Naive thymus-derived CD4-positive, alpha-beta T cell (primary cell): ENCODE measurements at regions not wholly inside any gene's neighbourhood (a gene's known extent, or its start where the extent isn't known, plus 50 kb on each side); places are given as distances from the start of the nearest gene placed in this dataset.

ENCODE experiments used
- ATAC-seq: fragments of 150-1000 bp; cut with Tn5 transposase; 2 replicates; pipeline ENCODE4 v1.10.0; 2021; ENCODE audit warnings: mild to moderate bottlenecking, moderate library complexity
- CTCF ChIA-PET: fragments of 350-600 bp; sonication (Branson Sonifier 250); formaldehyde crosslinking; loops from one replicate; lab custom pipeline; 2021; ENCODE audit warnings: antibody characterized with exemption; lab: Charles Lee
- POLR2A ChIA-PET: fragments of 350-600 bp; sonication (Branson Sonifier 250); formaldehyde crosslinking; loops from one replicate; lab custom pipeline; 2021; ENCODE audit warnings: antibody characterized with exemption, inconsistent platforms; lab: Charles Lee
- DNase-seq, 9 donors: peaks; one replicate each; pipeline versions ENCODE4 v3.0.0 to v3.0.0-alpha.2; 2020 to 2022; ENCODE audit warnings: mixed read lengths in 1 of 9
- H3K27ac ChIP-seq: one replicate; pipeline ENCODE4 v1.7.0; 2013; ENCODE audit warnings: mild to moderate bottlenecking, low read depth, low read length, moderate library complexity
- H3K27me3 ChIP-seq, 2 donors: one replicate each; pipeline ENCODE4 v1.7.0; 2013; ENCODE audit warnings: low read length in 2 of 2, mild to moderate bottlenecking in 2 of 2, moderate library complexity in 2 of 2; ENCODE audit not compliant: control insufficient read depth in 2 of 2, insufficient read depth in 2 of 2
- H3K36me3 ChIP-seq, 3 experiments: 1 replicate in 2 of 3; 2 replicates in 1 of 3; pipeline ENCODE4 v1.7.0; 2013; ENCODE audit warnings: low read length in 3 of 3, mild to moderate bottlenecking in 3 of 3, moderate library complexity in 1 of 3; ENCODE audit not compliant: insufficient read depth in 3 of 3, control insufficient read depth in 2 of 3
- H3K4me1 ChIP-seq, 2 donors: one replicate each; pipeline ENCODE4 v1.7.0; 2013; ENCODE audit warnings: low read length in 2 of 2, mild to moderate bottlenecking in 2 of 2, moderate library complexity in 1 of 2; ENCODE audit not compliant: control insufficient read depth in 2 of 2, insufficient read depth in 2 of 2
- H3K4me3 ChIP-seq: 2 replicates; pipeline ENCODE4 v1.7.0; 2013; ENCODE audit warnings: mild to moderate bottlenecking, low read length
- H3K9me3 ChIP-seq, 3 experiments: 1 replicate in 2 of 3; 2 replicates in 1 of 3; pipeline ENCODE4 v1.7.0; 2013; ENCODE audit warnings: low read length in 3 of 3; ENCODE audit not compliant: control insufficient read depth in 2 of 3
- H3K27ac Mint-ChIP-seq, 9 donors: one replicate each; pipeline ENCODE4 v1.8.0; 2020 to 2022; ENCODE audit warnings: mixed read lengths in 9 of 9, mild to moderate bottlenecking in 8 of 9, moderate library complexity in 5 of 9, inconsistent platforms in 2 of 9
- H3K27me3 Mint-ChIP-seq, 5 donors: one replicate each; pipeline ENCODE4 v1.8.0; 2021 to 2022; ENCODE audit warnings: mixed read lengths in 5 of 5, mild to moderate bottlenecking in 1 of 5
- H3K36me3 Mint-ChIP-seq, 5 donors: one replicate each; pipeline ENCODE4 v1.8.0; 2020 to 2022; ENCODE audit warnings: mixed read lengths in 5 of 5, mild to moderate bottlenecking in 3 of 5, inconsistent platforms in 1 of 5
- H3K4me1 Mint-ChIP-seq, 7 donors: one replicate each; pipeline ENCODE4 v1.8.0; 2020 to 2022; ENCODE audit warnings: mixed read lengths in 7 of 7, mild to moderate bottlenecking in 3 of 7, inconsistent platforms in 1 of 7
- H3K4me3 Mint-ChIP-seq, 10 donors: one replicate each; pipeline ENCODE4 v1.8.0; 2020 to 2022; ENCODE audit warnings: mild to moderate bottlenecking in 10 of 10, mixed read lengths in 10 of 10, moderate library complexity in 6 of 10, inconsistent platforms in 2 of 10
- H3K9me3 Mint-ChIP-seq, 11 donors: one replicate each; pipeline ENCODE4 v1.8.0; 2020 to 2022; ENCODE audit warnings: mixed read lengths in 11 of 11, mild to moderate bottlenecking in 4 of 11, inconsistent platforms in 1 of 11, moderate library complexity in 1 of 11
- intact Hi-C, 2 donors: fragments of 100-400 bp; cut with micrococcal nuclease; formaldehyde crosslinking; loops; one replicate each; pipeline ENCODE4 v1.15.1; 2023

GRCh38 chr5:92561411-92561959, 1019.5 kb downstream of the NR2F1-AS1 start:
- DNase-seq (no peak), ATAC-seq (no peak)
- Histone ChIP-seq H3K9me3 (no peaks in the 10 kb centered on the region), H3K4me3 (no peak overlapping the region), H3K4me1 (no peaks in the 10 kb centered on the region), H3K27ac (no peak overlapping the region), H3K36me3 (no peaks in the 10 kb centered on the region), H3K27me3 (no peaks in the 10 kb centered on the region)
- ChIA-PET POLR2A (no interaction called here), CTCF (no interaction called here)
- Mint-ChIP-seq H3K27ac (no peak overlapping the region), H3K9me3 (peaks cover 0 to 14% (median 0%) of the 10 kb centered on the region in 11 donors), H3K27me3 (no peaks in the 10 kb centered on the region), H3K4me3 (no peak overlapping the region), H3K4me1 (no peaks in the 10 kb centered on the region), H3K36me3 (no peaks in the 10 kb centered on the region)
- intact Hi-C loops: no loop called here

- Mint-ChIP-seq H3K36me3 (no peaks in the 10 kb centered on the region), H3K4me3 (no peak overlapping the region)
- CTCF ChIA-PET: no interaction called here
Measured at GRCh38 chr5:92560698-92561401, 1020.2 kb downstream of the NR2F1-AS1 start.

GRCh38 chr5:92559781-92560180, 1021.2 kb downstream of the NR2F1-AS1 start:
- Histone ChIP-seq H3K27ac (no peak overlapping the region), H3K27me3 (no peaks in the 10 kb centered on the region), H3K4me3 (no peak overlapping the region), H3K4me1 (no peaks in the 10 kb centered on the region), H3K36me3 (no peaks in the 10 kb centered on the region), H3K9me3 (no peaks in the 10 kb centered on the region)
- Mint-ChIP-seq H3K27me3 (no peaks in the 10 kb centered on the region), H3K4me1 (no peaks in the 10 kb centered on the region), H3K4me3 (no peak overlapping the region), H3K36me3 (no peaks in the 10 kb centered on the region), H3K9me3 (peaks cover 0 to 5% (median 0%) of the 10 kb centered on the region in 11 donors), H3K27ac (no peak overlapping the region)
- intact Hi-C loops: no loop called here
- no peak for DNase-seq
- POLR2A ChIA-PET: no interaction called here
- ATAC-seq: no peak
- CTCF ChIA-PET: no interaction called here

More at GRCh38 chr5:92560698-92561401, 1020.2 kb downstream of the NR2F1-AS1 start:
- H3K4me1 ChIP-seq: no peaks in the 10 kb centered on the region
- ATAC-seq (no peak), DNase-seq (no peak)
- no peaks in the 10 kb centered on the region for H3K27me3 ChIP-seq
- no peak overlapping the region for H3K4me3 ChIP-seq
- H3K27ac ChIP-seq: no peak overlapping the region
- no peaks in the 10 kb centered on the region for H3K36me3 ChIP-seq
- H3K9me3 Mint-ChIP-seq: peaks cover 0 to 14% (median 0%) of the 10 kb centered on the region in 11 donors
- no peaks in the 10 kb centered on the region for H3K27me3 Mint-ChIP-seq
- H3K27ac Mint-ChIP-seq: no peak overlapping the region
- POLR2A ChIA-PET: no interaction called here
- intact Hi-C loops: no loop called here
- no peaks in the 10 kb centered on the region for H3K4me1 Mint-ChIP-seq
- H3K9me3 ChIP-seq: no peaks in the 10 kb centered on the region

- Histone ChIP-seq H3K9me3 (no peaks in the 10 kb centered on the region), H3K27ac (no peak overlapping the region), H3K4me1 (no peaks in the 10 kb centered on the region), H3K27me3 (no peaks in the 10 kb centered on the region), H3K36me3 (no peaks in the 10 kb centered on the region), H3K4me3 (no peak overlapping the region)
- Mint-ChIP-seq H3K36me3 (no peaks in the 10 kb centered on the region), H3K9me3 (peaks cover 0 to 5% (median 0%) of the 10 kb centered on the region in 11 donors), H3K27ac (no peak overlapping the region), H3K27me3 (no peaks in the 10 kb centered on the region), H3K4me3 (no peak overlapping the region), H3K4me1 (no peaks in the 10 kb centered on the region)
- intact Hi-C loops: no loop called here
- ATAC-seq (no peak), DNase-seq (no peak)
- ChIA-PET POLR2A (no interaction called here), CTCF (no interaction called here)
Measured at GRCh38 chr5:92559331-92559730, 1021.7 kb downstream of the NR2F1-AS1 start.

GRCh38 chr5:92556747-92557146, 1024.3 kb downstream of the NR2F1-AS1 start:
- Histone ChIP-seq H3K27me3 (no peaks in the 10 kb centered on the region), H3K36me3 (no peaks in the 10 kb centered on the region), H3K4me3 (no peak overlapping the region), H3K27ac (no peak overlapping the region), H3K4me1 (no peaks in the 10 kb centered on the region), H3K9me3 (no peaks in the 10 kb centered on the region)
- ChIA-PET CTCF (no interaction called here), POLR2A (no interaction called here)
- Mint-ChIP-seq H3K27me3 (no peaks in the 10 kb centered on the region), H3K36me3 (no peaks in the 10 kb centered on the region), H3K4me3 (no peak overlapping the region), H3K4me1 (no peaks in the 10 kb centered on the region), H3K27ac (no peak overlapping the region), H3K9me3 (peaks cover 0 to 5% (median 0%) of the 10 kb centered on the region in 11 donors)
- DNase-seq (no peak), ATAC-seq (no peak)
- intact Hi-C loops: no loop called here

- no peak overlapping the region for H3K27ac ChIP-seq
- POLR2A ChIA-PET: no interaction called here
- ATAC-seq: no peak
- Mint-ChIP-seq H3K27ac (no peak overlapping the region), H3K4me1 (no peaks in the 10 kb centered on the region), H3K27me3 (no peaks in the 10 kb centered on the region), H3K9me3 (peaks cover 0 to 5% (median 0%) of the 10 kb centered on the region in 11 donors), H3K4me3 (no peak overlapping the region), H3K36me3 (no peaks in the 10 kb centered on the region)
- no peaks in the 10 kb centered on the region for H3K27me3 ChIP-seq
- no peaks in the 10 kb centered on the region for H3K36me3 ChIP-seq
- CTCF ChIA-PET: interaction anchor here (0.6 kb wide), 1 partner anchor 237 kb away, joined by 3 read pairs; no protein-coding TSS in a partner anchor
- intact Hi-C loops: no loop called here
- H3K4me1 ChIP-seq: no peaks in the 10 kb centered on the region
- no peak for DNase-seq
- H3K9me3 ChIP-seq: no peaks in the 10 kb centered on the region
- no peak overlapping the region for H3K4me3 ChIP-seq
Measured at GRCh38 chr5:92554447-92555085, 1026.5 kb downstream of the NR2F1-AS1 start.
